H1 (cell line): ENCODE measurements at regions not wholly inside any gene's neighbourhood (a gene's known extent, or its start where the extent isn't known, plus 50 kb on each side); places are given as distances from the start of the nearest gene placed in this dataset.

Source experiments
- CTCF ChIA-PET: fragments of 300-600 bp; sonication (Branson Sonifier 250); formaldehyde crosslinking; loops from one replicate; lab custom pipeline; 2021; ENCODE audit not compliant: partially characterized antibody; lab: Charles Lee
- POLR2A ChIA-PET: fragments of 300-600 bp; sonication (Branson Sonifier 250); formaldehyde crosslinking; loops from one replicate; lab custom pipeline; 2021; ENCODE audit warnings: inconsistent platforms; ENCODE audit not compliant: partially characterized antibody; lab: Charles Lee
- DNase-seq, 2 experiments: peaks; one replicate each; pipeline versions ENCODE4 v3.0.0 to v3.0.0-alpha.2; 2010 to 2022; ENCODE audit warnings: low spot score in 2 of 2, low read depth in 1 of 2, mixed read lengths in 1 of 2
- FAIRE-seq: peaks from 2 replicates; lab custom pipeline; 2011; peaks lifted over from hg19 to GRCh38; lab: Jason Lieb, UNC
- H2AFZ ChIP-seq: 2 replicates; pipeline ENCODE4 v1.8.1; 2012; ENCODE audit warnings: low read length, inconsistent platforms
- H2AK5ac ChIP-seq: 2 replicates; pipeline ENCODE4 v1.6.1; 2013; ENCODE audit warnings: low read depth, low read length
- H2BK120ac ChIP-seq: replicated peaks from 2 replicates; pipeline ENCODE3; 2013; ENCODE audit warnings: low read depth, low read length, inconsistent platforms
- H2BK12ac ChIP-seq: 2 replicates; pipeline ENCODE4 v1.6.1; 2013; ENCODE audit warnings: low read depth, low read length
- H2BK15ac ChIP-seq: 2 replicates; pipeline ENCODE4 v1.6.1; 2013; ENCODE audit warnings: low read length
- H2BK20ac ChIP-seq: 2 replicates; pipeline ENCODE4 v1.6.1; 2013; ENCODE audit warnings: low read length
- H2BK5ac ChIP-seq: 2 replicates; pipeline ENCODE4 v1.6.1; 2013; ENCODE audit warnings: low read depth, low read length
- H3K14ac ChIP-seq: 2 replicates; pipeline ENCODE4 v1.6.1; 2013; ENCODE audit warnings: inconsistent platforms; ENCODE audit not compliant: insufficient read length
- H3K18ac ChIP-seq: 2 replicates; pipeline ENCODE4 v1.6.1; 2013; ENCODE audit warnings: low read length; ENCODE audit errors: extremely low read depth
- H3K23ac ChIP-seq: 2 replicates; pipeline ENCODE4 v1.6.1; 2013; ENCODE audit warnings: inconsistent platforms; ENCODE audit not compliant: insufficient read length
- H3K23me2 ChIP-seq: 2 replicates; pipeline ENCODE4 v1.6.1; 2013; ENCODE audit warnings: low read depth, low read length
- H3K27ac ChIP-seq: 2 replicates; pipeline ENCODE4 v1.6.1; 2011; ENCODE audit warnings: low read depth, low read length, inconsistent platforms
- H3K27me3 ChIP-seq, 4 experiments: replicated peaks in 1 of 4; 1 replicate in 1 of 4; 2 replicates in 3 of 4; pipeline versions ENCODE4 v1.6.1 to v1.8.1; 2011 to 2013; ENCODE audit warnings: low read length in 3 of 4, mild to moderate bottlenecking in 3 of 4, inconsistent platforms in 2 of 4, mixed read lengths in 2 of 4, moderate library complexity in 1 of 4; ENCODE audit not compliant: control insufficient read depth in 3 of 4, insufficient read depth in 3 of 4; ENCODE audit errors: extremely low read depth in 1 of 4
- H3K36me3 ChIP-seq, 4 experiments: 2 replicates each; pipeline versions ENCODE4 v1.6.1 to v1.8.1; 2011 to 2013; ENCODE audit warnings: mild to moderate bottlenecking in 4 of 4, low read length in 3 of 4, moderate library complexity in 2 of 4, control low read depth in 1 of 4, inconsistent platforms in 1 of 4; ENCODE audit not compliant: insufficient read depth in 4 of 4, control insufficient read depth in 2 of 4
- H3K4ac ChIP-seq: replicated peaks from 2 replicates; pipeline ENCODE3; 2013; ENCODE audit warnings: low read length, low read depth, mixed read lengths, inconsistent platforms; ENCODE audit not compliant: insufficient read length
- H3K4me1 ChIP-seq, 4 experiments: replicated peaks in 1 of 4; 1 replicate in 1 of 4; 2 replicates in 3 of 4; pipeline versions ENCODE4 v1.6.1 to v1.8.1; 2011 to 2013; ENCODE audit warnings: low read length in 3 of 4, inconsistent platforms in 2 of 4, mixed read lengths in 1 of 4; ENCODE audit not compliant: insufficient read depth in 4 of 4, control insufficient read depth in 3 of 4
- H3K4me2 ChIP-seq, 2 experiments: 2 replicates each; pipeline versions ENCODE4 v1.6.1 to v1.8.1; 2011 to 2013; ENCODE audit warnings: low read depth in 2 of 2, low read length in 2 of 2, control low read depth in 1 of 2, inconsistent platforms in 1 of 2, mild to moderate bottlenecking in 1 of 2; ENCODE audit not compliant: insufficient read depth in 1 of 2
- H3K4me3 ChIP-seq, 4 experiments: fragments of 200-600, 300-600 bp in 1 of 4; sonication (generic), shearing (Covaris generic), sonication (Bioruptor Twin) in 1 of 4; 2 replicates each; pipeline versions ENCODE4 v1.5.1 to v1.8.1; 2011 to 2016; ENCODE audit warnings: low read length in 4 of 4, low read depth in 3 of 4, control low read depth in 2 of 4, inconsistent platforms in 2 of 4, mild to moderate bottlenecking in 2 of 4, mixed read lengths in 1 of 4, moderate library complexity in 1 of 4; ENCODE audit not compliant: insufficient read depth in 2 of 4; ENCODE audit errors: extremely low read depth in 1 of 4
- H3K56ac ChIP-seq: replicated peaks from 2 replicates; pipeline ENCODE3; 2013; ENCODE audit warnings: low read depth, mild to moderate bottlenecking, mixed read lengths, low read length, inconsistent platforms; ENCODE audit not compliant: insufficient read length
- H3K79me1 ChIP-seq: 2 replicates; pipeline ENCODE4 v1.6.1; 2013; ENCODE audit warnings: low read depth, low read length, control low read depth
- H3K79me2 ChIP-seq, 2 experiments: 2 replicates each; pipeline versions ENCODE4 v1.6.1 to v1.8.1; 2012 to 2013; ENCODE audit warnings: low read length in 2 of 2, mild to moderate bottlenecking in 2 of 2, inconsistent platforms in 1 of 2; ENCODE audit not compliant: insufficient read depth in 2 of 2, control insufficient read depth in 1 of 2
- H3K9ac ChIP-seq, 4 experiments: replicated peaks in 1 of 4; 1 replicate in 1 of 4; 2 replicates in 3 of 4; pipeline versions ENCODE4 v1.6.1 to v1.8.1; 2011 to 2013; ENCODE audit warnings: low read depth in 3 of 4, low read length in 3 of 4, control low read depth in 2 of 4, mild to moderate bottlenecking in 2 of 4, moderate library complexity in 2 of 4, inconsistent platforms in 1 of 4; ENCODE audit errors: extremely low read depth in 1 of 4
- H3K9me3 ChIP-seq, 2 experiments: 2 replicates each; pipeline versions ENCODE4 v1.6.1 to v1.8.1; 2012 to 2013; ENCODE audit warnings: mild to moderate bottlenecking in 2 of 2, moderate library complexity in 2 of 2, control low read depth in 1 of 2, inconsistent platforms in 1 of 2, low read depth in 1 of 2, low read length in 1 of 2, mixed read lengths in 1 of 2; ENCODE audit not compliant: insufficient read depth in 2 of 2
- H4K20me1 ChIP-seq, 2 experiments: replicated peaks in 1 of 2; 2 replicates each; pipeline versions ENCODE3 to v1.8.1; 2011 to 2013; ENCODE audit warnings: inconsistent platforms in 2 of 2, low read length in 2 of 2, mild to moderate bottlenecking in 1 of 2; ENCODE audit not compliant: insufficient read depth in 2 of 2, control insufficient read depth in 1 of 2
- H4K5ac ChIP-seq: 2 replicates; pipeline ENCODE4 v1.6.1; 2013; ENCODE audit warnings: low read length, low read depth, mixed read lengths, inconsistent platforms; ENCODE audit not compliant: insufficient read length
- H4K8ac ChIP-seq: 2 replicates; pipeline ENCODE4 v1.8.0; 2013; ENCODE audit warnings: mild to moderate bottlenecking, moderate library complexity, low read length, inconsistent platforms; ENCODE audit not compliant: insufficient read depth; ENCODE audit errors: extremely low read depth
- H4K91ac ChIP-seq: replicated peaks from 2 replicates; pipeline ENCODE3; 2013; ENCODE audit warnings: low read length, mixed read lengths, inconsistent platforms; ENCODE audit not compliant: insufficient read length
- FOSL1 ChIP-seq: IDR thresholded peaks from 2 replicates; pipeline ENCODE4 v1.6.1; 2011; ENCODE audit warnings: mild to moderate bottlenecking, low read depth, low read length, moderate library complexity; ENCODE audit not compliant: insufficient read depth
- WGBS, 2 experiments: shearing (Covaris generic) in 1 of 2; methylation state at CpG; one replicate each; pipeline versions ENCODE4 v1.1.6 to v1.1.7; 2013 to 2015; ENCODE audit warnings: low lambda C conversion rate in 2 of 2, mixed read lengths in 2 of 2, inconsistent platforms in 1 of 2, low coverage in 1 of 2, missing lambda C conversion rate in 1 of 2; ENCODE audit not compliant: insufficient replicate concordance in 2 of 2, insufficient coverage in 1 of 2, insufficient read length in 1 of 2; ENCODE audit errors: extremely low coverage in 1 of 2, missing lambda C conversion rate in 1 of 2; 5-methylcytosine and 5-hydroxymethylcytosine counted together

DNA sequence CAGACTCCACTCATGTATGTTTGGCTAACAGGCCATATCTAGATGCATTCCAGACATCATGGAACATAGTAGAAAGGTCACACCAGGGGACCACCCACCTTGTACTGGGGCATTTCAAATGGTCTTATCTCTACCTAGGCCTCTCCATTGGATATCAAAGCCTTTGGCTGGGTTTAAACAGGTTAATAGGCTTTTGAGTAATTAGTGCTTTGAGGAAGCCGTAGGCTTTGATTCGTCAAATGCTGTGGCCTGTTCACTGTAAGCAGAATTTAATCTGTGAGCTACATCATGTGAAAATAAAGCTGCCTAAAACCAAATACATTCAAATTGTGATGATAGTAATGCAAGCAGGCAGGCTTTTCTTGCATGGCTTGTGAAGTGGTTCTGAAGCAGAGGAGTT is 129.5 kb downstream of the ST8SIA2 start:
- H3K79me1 ChIP-seq: no peaks in the 10 kb centered on the region
- H2BK15ac ChIP-seq: no peak overlapping the region
- 0 out of 2 replicates have a peak overlapping the region, but pooled peaks have one; percentile 48 for H2BK20ac ChIP-seq
- no peaks in the 10 kb centered on the region for H3K79me2 ChIP-seq
- H3K23ac ChIP-seq: no peak overlapping the region
- H3K4me2 ChIP-seq: no peak overlapping the region
- no peak overlapping the region for H3K27ac ChIP-seq
- FAIRE-seq (no peak), DNase-seq (no peak)
- no peak overlapping the region for H2AFZ ChIP-seq
- H2BK120ac ChIP-seq: no peak overlapping the region
- no peaks in the 10 kb centered on the region for H3K23me2 ChIP-seq
- H3K9ac ChIP-seq: no peak overlapping the region
- H2BK5ac ChIP-seq: no peak overlapping the region
- no peak overlapping the region for H3K14ac ChIP-seq
- H3K4me1 ChIP-seq: peaks cover 0 to 7% (median 0%) of the 10 kb centered on the region in 4 experiments; a peak in 1 of 7 replicates
- H3K56ac ChIP-seq: no peak overlapping the region
- H4K8ac ChIP-seq: no peak overlapping the region
- H4K91ac ChIP-seq: no peak overlapping the region
- no peaks in the 10 kb centered on the region for H3K27me3 ChIP-seq
- H4K5ac ChIP-seq: no peak overlapping the region
- no peak overlapping the region for H3K4me3 ChIP-seq
- CTCF ChIA-PET: interaction anchor here (0.8 to 2.7 kb wide), 6 partner anchors 9 to 424 kb away, joined by 3 to 26 read pairs (median 4); no protein-coding TSS in a partner anchor
- H3K4ac ChIP-seq: no peak overlapping the region
- no peaks in the 10 kb centered on the region for H4K20me1 ChIP-seq
- POLR2A ChIA-PET: no interaction called here
- no peaks in the 10 kb centered on the region for H3K36me3 ChIP-seq
- WGBS, 2 experiments: 94% methylated on average over 2 of the region's 2 CpGs; no CpG with 5 or more reads in 1 of the 2 experiments
- H2AK5ac ChIP-seq: no peak overlapping the region
- no peaks in the 10 kb centered on the region for H3K9me3 ChIP-seq
- H3K18ac ChIP-seq: no peak overlapping the region
- no peak overlapping the region for H2BK12ac ChIP-seq
- no peak for TF ChIP-seq FOSL1
